Glutamatergic neuron (in vitro differentiated cells): ENCODE measurements at regions not wholly inside any gene's neighbourhood (a gene's known extent, or its start where the extent isn't known, plus 50 kb on each side); places are given as distances from the start of the nearest gene placed in this dataset.
A peak's percentile ranks its signal among the peaks of the same experiment; 100 is the strongest.
"Not testable (repeated sequence)": the region's sequence is repeated elsewhere in the genome, so short reads cannot be mapped to it uniquely, and the experiment has no call there.

Experiments
- DNase-seq: peaks from one replicate; pipeline ENCODE4 v3.0.0; 2022
- H3K27ac Mint-ChIP-seq: one replicate; pipeline ENCODE4 v1.8.0; 2020; ENCODE audit warnings: mild to moderate bottlenecking, mixed read lengths, inconsistent platforms; ENCODE audit not compliant: unreplicated experiment
- H3K27me3 Mint-ChIP-seq: one replicate; pipeline ENCODE4 v1.8.0; 2020; ENCODE audit warnings: mild to moderate bottlenecking, moderate library complexity, mixed read lengths, inconsistent platforms; ENCODE audit not compliant: unreplicated experiment
- H3K36me3 Mint-ChIP-seq: one replicate; pipeline ENCODE4 v1.8.0; 2020; ENCODE audit warnings: mild to moderate bottlenecking, mixed read lengths, inconsistent platforms; ENCODE audit not compliant: unreplicated experiment
- H3K4me1 Mint-ChIP-seq: one replicate; pipeline ENCODE4 v1.8.0; 2020; ENCODE audit warnings: mild to moderate bottlenecking, low read depth, mixed read lengths, inconsistent platforms; ENCODE audit not compliant: unreplicated experiment
- H3K4me3 Mint-ChIP-seq: one replicate; pipeline ENCODE4 v1.8.0; 2020; ENCODE audit warnings: mild to moderate bottlenecking, mixed read lengths, inconsistent platforms; ENCODE audit not compliant: unreplicated experiment
- H3K9me3 Mint-ChIP-seq: one replicate; pipeline ENCODE4 v1.8.0; 2020; ENCODE audit warnings: mild to moderate bottlenecking, moderate library complexity, mixed read lengths, inconsistent platforms; ENCODE audit not compliant: unreplicated experiment
- TF ChIP-seq, protein P1 (sequence below): fragments of 200-600 bp; sonication (generic); IDR thresholded peaks from one replicate; pipeline ENCODE4 v1.5.0; 2021; ENCODE audit not compliant: partially characterized antibody, unreplicated experiment

DNA sequence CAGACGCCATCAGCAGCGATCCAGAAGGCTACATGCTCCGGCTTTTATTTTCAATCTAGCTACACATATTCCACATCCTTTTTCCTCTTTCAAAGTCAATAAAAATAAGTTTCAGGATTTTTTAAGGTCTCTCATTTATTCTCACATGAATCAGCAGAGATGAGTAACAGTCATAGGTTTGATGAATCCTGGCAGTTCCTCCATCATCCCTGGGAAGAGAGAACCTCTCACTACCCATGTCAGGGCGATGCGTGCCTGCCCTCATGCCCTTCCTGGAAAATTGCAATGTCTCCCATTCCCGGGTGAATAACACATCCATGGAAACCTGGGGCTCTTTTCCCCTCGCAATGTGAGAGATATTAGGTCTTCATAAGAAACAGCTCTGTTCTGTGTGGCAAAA, 301.1 kb upstream of the SMIM21 start:
- no peak for DNase-seq
- H3K9me3 Mint-ChIP-seq, result peaks cover 2% of the 10 kb centered on the region
- H3K27ac Mint-ChIP-seq, result no peak overlapping the region
- H3K27me3 Mint-ChIP-seq, result peaks cover 3% of the 10 kb centered on the region
- no peak overlapping the region for H3K4me3 Mint-ChIP-seq
- H3K36me3 Mint-ChIP-seq, result no peaks in the 10 kb centered on the region
- H3K4me1 Mint-ChIP-seq, result peaks cover 9% of the 10 kb centered on the region
- TF ChIP-seq, protein P1, sequence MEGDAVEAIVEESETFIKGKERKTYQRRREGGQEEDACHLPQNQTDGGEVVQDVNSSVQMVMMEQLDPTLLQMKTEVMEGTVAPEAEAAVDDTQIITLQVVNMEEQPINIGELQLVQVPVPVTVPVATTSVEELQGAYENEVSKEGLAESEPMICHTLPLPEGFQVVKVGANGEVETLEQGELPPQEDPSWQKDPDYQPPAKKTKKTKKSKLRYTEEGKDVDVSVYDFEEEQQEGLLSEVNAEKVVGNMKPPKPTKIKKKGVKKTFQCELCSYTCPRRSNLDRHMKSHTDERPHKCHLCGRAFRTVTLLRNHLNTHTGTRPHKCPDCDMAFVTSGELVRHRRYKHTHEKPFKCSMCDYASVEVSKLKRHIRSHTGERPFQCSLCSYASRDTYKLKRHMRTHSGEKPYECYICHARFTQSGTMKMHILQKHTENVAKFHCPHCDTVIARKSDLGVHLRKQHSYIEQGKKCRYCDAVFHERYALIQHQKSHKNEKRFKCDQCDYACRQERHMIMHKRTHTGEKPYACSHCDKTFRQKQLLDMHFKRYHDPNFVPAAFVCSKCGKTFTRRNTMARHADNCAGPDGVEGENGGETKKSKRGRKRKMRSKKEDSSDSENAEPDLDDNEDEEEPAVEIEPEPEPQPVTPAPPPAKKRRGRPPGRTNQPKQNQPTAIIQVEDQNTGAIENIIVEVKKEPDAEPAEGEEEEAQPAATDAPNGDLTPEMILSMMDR, result no peak

GRCh38 chr18:75727456-75727855, 300.0 kb upstream of the SMIM21 start:
- DNase-seq, result peak; percentile 71
- H3K4me3 Mint-ChIP-seq, result no peak overlapping the region
- peaks cover 3% of the 10 kb centered on the region for H3K27me3 Mint-ChIP-seq
- TF ChIP-seq, protein P1, result peak; percentile 72
- H3K36me3 Mint-ChIP-seq, result no peaks in the 10 kb centered on the region
- no peak overlapping the region for H3K27ac Mint-ChIP-seq
- peaks cover 12% of the 10 kb centered on the region for H3K4me1 Mint-ChIP-seq
- peaks cover 2% of the 10 kb centered on the region for H3K9me3 Mint-ChIP-seq

GRCh38 chr18:75723521-75724340, 296.2 kb upstream of the SMIM21 start:
- peaks cover 12% of the 10 kb centered on the region for H3K4me1 Mint-ChIP-seq

GRCh38 chr18:75714766-75715165, 287.3 kb upstream of the SMIM21 start:
- H3K4me1 Mint-ChIP-seq, result no peaks in the 10 kb centered on the region
- H3K27ac Mint-ChIP-seq, result no peak overlapping the region
- no peak for DNase-seq
- no peak overlapping the region for H3K4me3 Mint-ChIP-seq
- no peaks in the 10 kb centered on the region for H3K27me3 Mint-ChIP-seq
- no peaks in the 10 kb centered on the region for H3K36me3 Mint-ChIP-seq
- TF ChIP-seq, protein P1, result no peak
- no peaks in the 10 kb centered on the region for H3K9me3 Mint-ChIP-seq

More at GRCh38 chr18:75723521-75724340, 296.2 kb upstream of the SMIM21 start:
- no peaks in the 10 kb centered on the region for H3K36me3 Mint-ChIP-seq
- H3K27me3 Mint-ChIP-seq, result no peaks in the 10 kb centered on the region
- TF ChIP-seq, protein P1, result no peak
- peak overlapping the region; percentile 83 for H3K27ac Mint-ChIP-seq
- peak; percentile 27 for DNase-seq
- peaks cover 2% of the 10 kb centered on the region for H3K9me3 Mint-ChIP-seq
- H3K4me3 Mint-ChIP-seq, result peak overlapping the region; percentile 83

GRCh38 chr18:75712124-75712867, 284.8 kb upstream of the SMIM21 start:
- not testable (repeated sequence) for DNase-seq, H3K36me3 Mint-ChIP-seq, H3K9me3 Mint-ChIP-seq, H3K4me1 Mint-ChIP-seq, H3K27me3 Mint-ChIP-seq, H3K4me3 Mint-ChIP-seq, H3K27ac Mint-ChIP-seq
